ENCODE measurements at regions not wholly inside any gene's neighbourhood (a gene's known extent, or its start where the extent isn't known, plus 50 kb on each side); places are given as distances from the start of the nearest gene placed in this dataset.

DNA sequence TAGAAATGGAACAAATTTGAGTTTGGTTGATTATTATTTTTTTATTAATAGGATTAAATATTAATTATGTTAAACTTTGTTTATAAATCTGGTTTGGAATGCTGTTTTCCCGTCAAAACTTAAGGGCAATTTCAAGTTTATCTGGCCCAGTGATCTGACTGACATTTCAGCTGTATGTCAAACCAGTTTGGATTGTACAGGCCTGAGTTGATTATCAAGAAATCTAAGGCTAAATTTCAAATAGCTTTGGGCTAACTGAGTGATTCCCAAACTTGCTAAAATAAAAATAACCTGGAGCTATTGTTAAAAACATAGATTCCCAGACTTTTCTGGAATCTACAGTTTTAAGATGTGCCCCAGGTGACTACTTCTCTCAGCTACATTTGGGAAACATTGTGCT is 65.9 kb upstream of the SPOPL start:
- no peak overlapping the region for H3K4me3 ChIP-seq
- in situ Hi-C loops (cut with MboI), result no loop called here
- no peaks in the 10 kb centered on the region for H3K36me3 ChIP-seq (ENCODE audit: low read depth)
- H3F3A ChIP-seq (ENCODE audit: insufficient read depth), result 0 out of 2 replicates have a peak, but pooled peaks cover 10% of the 10 kb centered on the region
- H3K79me2 ChIP-seq (ENCODE audit: insufficient read depth), result no peaks in the 10 kb centered on the region
- no peaks in the 10 kb centered on the region for H3K9me2 ChIP-seq (ENCODE audit: insufficient read depth)
- WGBS, 2 experiments (ENCODE audit: low coverage in 1 of 2, low lambda C conversion rate in 2 of 2, missing lambda C conversion rate in 2 of 2), result 94 to 97% methylated on average over 1 of the region's 1 CpG
- H4K20me1 ChIP-seq (ENCODE audit: insufficient read depth), result no peaks in the 10 kb centered on the region
- H3K9me3 ChIP-seq (ENCODE audit: low read depth), result no peaks in the 10 kb centered on the region
- DNase-seq, result no peak
- H2AFZ ChIP-seq, result no peak overlapping the region
- no peak overlapping the region for H3K27ac ChIP-seq
- no peaks in the 10 kb centered on the region for H3K27me3 ChIP-seq (replicated peaks; ENCODE audit: insufficient read depth)
- H3K4me1 ChIP-seq (ENCODE audit: insufficient read depth), result peaks cover 9% of the 10 kb centered on the region
- H3K9ac ChIP-seq, result no peak overlapping the region
- TF ChIP-seq EZH2phosphoT487 (IDR thresholded peaks at IDR 0.05; ENCODE audit: insufficient read depth, low read depth) (no peak), EZH2 (IDR thresholded peaks at IDR 0.05; ENCODE audit: insufficient read depth, poor library complexity, severe bottlenecking) (no peak)
- no peak overlapping the region for H3K4me2 ChIP-seq (ENCODE audit: unreplicated experiment)

- WGBS, 2 experiments (ENCODE audit: low coverage in 1 of 2, low lambda C conversion rate in 2 of 2, missing lambda C conversion rate in 2 of 2), result 88 to 95% methylated on average over 2 of the region's 2 CpGs
- Histone ChIP-seq H3K79me2 (ENCODE audit: insufficient read depth) (no peaks in the 10 kb centered on the region), H3K4me3 (no peak overlapping the region), H3K36me3 (ENCODE audit: low read depth) (no peaks in the 10 kb centered on the region), H3K9ac (no peak overlapping the region), H3K9me3 (ENCODE audit: low read depth) (no peaks in the 10 kb centered on the region), H2AFZ (no peak overlapping the region), H3K4me2 (ENCODE audit: unreplicated experiment) (no peak overlapping the region), H3K4me1 (ENCODE audit: insufficient read depth) (no peaks in the 10 kb centered on the region), H4K20me1 (ENCODE audit: insufficient read depth) (no peaks in the 10 kb centered on the region), H3K9me2 (ENCODE audit: insufficient read depth) (no peaks in the 10 kb centered on the region), H3K27ac (no peak overlapping the region), H3K27me3 (replicated peaks; ENCODE audit: insufficient read depth) (no peaks in the 10 kb centered on the region), H3F3A (ENCODE audit: insufficient read depth) (no peaks in the 10 kb centered on the region)
- no peak for DNase-seq
- in situ Hi-C loops (cut with MboI), result no loop called here
- TF ChIP-seq EZH2phosphoT487 (IDR thresholded peaks at IDR 0.05; ENCODE audit: insufficient read depth, low read depth), result no peak
- no peak for TF ChIP-seq EZH2 (IDR thresholded peaks at IDR 0.05; ENCODE audit: insufficient read depth, poor library complexity, severe bottlenecking)
Measured at GRCh38 chr2:138439733-138440132, 61.8 kb upstream of the SPOPL start.

DNA sequence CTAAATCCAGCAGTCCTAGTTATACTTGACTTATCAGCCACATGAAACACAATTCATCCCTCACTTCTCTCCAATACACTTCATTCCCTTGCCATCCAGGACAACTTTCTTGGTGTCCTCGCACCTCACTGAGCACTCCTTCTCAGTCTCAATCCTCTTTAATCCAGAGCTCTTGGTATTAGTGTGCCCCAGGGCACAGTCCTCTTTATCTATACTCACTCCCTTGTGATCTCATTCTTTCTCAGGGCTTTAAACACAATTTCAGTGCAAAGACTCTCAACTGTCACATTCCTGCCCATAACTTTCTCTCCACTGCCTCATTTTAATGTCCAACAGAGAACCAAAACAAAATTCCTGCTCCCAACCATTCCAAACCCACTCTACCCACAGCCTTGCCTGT is 60.8 kb upstream of the SPOPL start:
- no peaks in the 10 kb centered on the region for H3K9me2 ChIP-seq (ENCODE audit: insufficient read depth)
- 53 to 88% methylated on average over 1 of the region's 1 CpG for WGBS, 2 experiments (ENCODE audit: low coverage in 1 of 2, low lambda C conversion rate in 2 of 2, missing lambda C conversion rate in 2 of 2)
- H3K9ac ChIP-seq, result no peak overlapping the region
- no peaks in the 10 kb centered on the region for H3K79me2 ChIP-seq (ENCODE audit: insufficient read depth)
- in situ Hi-C loops (cut with MboI), result no loop called here
- H3K9me3 ChIP-seq (ENCODE audit: low read depth), result no peaks in the 10 kb centered on the region
- no peaks in the 10 kb centered on the region for H4K20me1 ChIP-seq (ENCODE audit: insufficient read depth)
- H3K4me2 ChIP-seq (ENCODE audit: unreplicated experiment), result no peak overlapping the region
- H3K4me3 ChIP-seq, result no peak overlapping the region
- DNase-seq, result no peak
- H2AFZ ChIP-seq, result no peak overlapping the region
- no peaks in the 10 kb centered on the region for H3K27me3 ChIP-seq (replicated peaks; ENCODE audit: insufficient read depth)
- H3K36me3 ChIP-seq (ENCODE audit: low read depth), result no peaks in the 10 kb centered on the region
- TF ChIP-seq EZH2phosphoT487 (IDR thresholded peaks at IDR 0.05; ENCODE audit: insufficient read depth, low read depth) (no peak), EZH2 (IDR thresholded peaks at IDR 0.05; ENCODE audit: insufficient read depth, poor library complexity, severe bottlenecking) (no peak)
- H3K4me1 ChIP-seq (ENCODE audit: insufficient read depth), result no peaks in the 10 kb centered on the region
- H3K27ac ChIP-seq, result no peak overlapping the region
- H3F3A ChIP-seq (ENCODE audit: insufficient read depth), result no peaks in the 10 kb centered on the region

DNA sequence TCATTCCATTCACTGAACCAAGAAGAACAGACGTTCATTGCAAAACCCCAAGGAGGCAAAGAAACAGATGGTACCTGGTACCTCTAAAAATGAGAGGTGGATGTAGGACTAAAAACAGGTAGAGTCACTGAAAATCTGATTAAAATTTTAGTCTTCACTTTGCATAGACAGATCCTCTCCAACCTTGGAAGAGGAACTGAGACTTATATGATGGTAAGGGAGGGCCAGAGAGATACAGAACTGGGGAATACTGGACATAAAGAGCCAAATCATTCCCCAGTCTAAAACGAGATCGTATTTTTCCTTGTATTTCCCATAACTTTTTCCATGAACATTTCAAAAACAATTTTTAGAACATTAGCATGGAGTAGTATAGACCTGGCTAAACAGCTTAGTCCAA is 59.7 kb upstream of the SPOPL start:
- Histone ChIP-seq H3K9me3 (ENCODE audit: low read depth) (no peaks in the 10 kb centered on the region), H3K27ac (no peak overlapping the region), H3K79me2 (ENCODE audit: insufficient read depth) (no peaks in the 10 kb centered on the region), H3K4me1 (ENCODE audit: insufficient read depth) (no peaks in the 10 kb centered on the region), H3K9ac (no peak overlapping the region), H3K27me3 (replicated peaks; ENCODE audit: insufficient read depth) (no peaks in the 10 kb centered on the region), H3F3A (ENCODE audit: insufficient read depth) (no peaks in the 10 kb centered on the region), H3K36me3 (ENCODE audit: low read depth) (no peaks in the 10 kb centered on the region), H2AFZ (no peak overlapping the region), H3K4me3 (no peak overlapping the region), H3K9me2 (ENCODE audit: insufficient read depth) (no peaks in the 10 kb centered on the region), H3K4me2 (ENCODE audit: unreplicated experiment) (no peak overlapping the region), H4K20me1 (ENCODE audit: insufficient read depth) (no peaks in the 10 kb centered on the region)
- no peak for DNase-seq
- 87 to 90% methylated on average over 3 of the region's 3 CpGs for WGBS, 2 experiments (ENCODE audit: low coverage in 1 of 2, low lambda C conversion rate in 2 of 2, missing lambda C conversion rate in 2 of 2)
- in situ Hi-C loops (cut with MboI), result no loop called here
- no peak for TF ChIP-seq EZH2 (IDR thresholded peaks at IDR 0.05; ENCODE audit: insufficient read depth, poor library complexity, severe bottlenecking)
- no peak for TF ChIP-seq EZH2phosphoT487 (IDR thresholded peaks at IDR 0.05; ENCODE audit: insufficient read depth, low read depth)

GRCh38 chr2:138444411-138444810 is 57.2 kb upstream of the SPOPL start:
- WGBS, 2 experiments (ENCODE audit: low coverage in 1 of 2, low lambda C conversion rate in 2 of 2, missing lambda C conversion rate in 2 of 2), result 47 to 48% methylated on average over 4 of the region's 4 CpGs
- Histone ChIP-seq H3K27ac (no peak overlapping the region), H3K9me2 (ENCODE audit: insufficient read depth) (no peaks in the 10 kb centered on the region), H2AFZ (no peak overlapping the region), H4K20me1 (ENCODE audit: insufficient read depth) (no peaks in the 10 kb centered on the region), H3K79me2 (ENCODE audit: insufficient read depth) (no peaks in the 10 kb centered on the region), H3K9ac (no peak overlapping the region), H3K9me3 (ENCODE audit: low read depth) (no peaks in the 10 kb centered on the region), H3K27me3 (replicated peaks; ENCODE audit: insufficient read depth) (no peaks in the 10 kb centered on the region), H3F3A (ENCODE audit: insufficient read depth) (no peaks in the 10 kb centered on the region), H3K36me3 (ENCODE audit: low read depth) (no peaks in the 10 kb centered on the region), H3K4me3 (no peak overlapping the region), H3K4me2 (ENCODE audit: unreplicated experiment) (no peak overlapping the region), H3K4me1 (ENCODE audit: insufficient read depth) (no peaks in the 10 kb centered on the region)
- no peak for DNase-seq
- in situ Hi-C loops (cut with MboI), result no loop called here
- no peak for TF ChIP-seq EZH2phosphoT487 (IDR thresholded peaks at IDR 0.05; ENCODE audit: insufficient read depth, low read depth)
- no peak for TF ChIP-seq EZH2 (IDR thresholded peaks at IDR 0.05; ENCODE audit: insufficient read depth, poor library complexity, severe bottlenecking)

Data from GM23248 (cell line).